ENCODE measurements at regions not wholly inside any gene's neighbourhood (a gene's known extent, or its start where the extent isn't known, plus 50 kb on each side); places are given as distances from the start of the nearest gene placed in this dataset.

GRCh38 chr4:13219971-13220370 lies 264.2 kb downstream of the RAB28 start:
- no peak for TF ChIP-seq CTCF (IDR thresholded peaks at IDR 0.05)
- no peak for TF ChIP-seq POLR2A (IDR thresholded peaks at IDR 0.05)

All from right lobe of liver (tissue), 4 donors.